ENCODE measurements at regions not wholly inside any gene's neighbourhood (a gene's known extent, or its start where the extent isn't known, plus 50 kb on each side); places are given as distances from the start of the nearest gene placed in this dataset.

- TF ChIP-seq CTCF (IDR thresholded peaks at IDR 0.05; ENCODE audit: low read depth, low read length): no peak
- Histone ChIP-seq H3K4me1 (no peaks in the 10 kb centered on the region), H3K36me3 (no peaks in the 10 kb centered on the region), H3K4me3 (ENCODE audit: low read depth, low read length) (no peak overlapping the region), H3K27me3 (no peaks in the 10 kb centered on the region), H3K9me3 (no peaks in the 10 kb centered on the region)
- DNase-seq: no peak
Observed at GRCh38 chr18:78664848-78665247, 314.8 kb upstream of the SALL3 start.

- Histone ChIP-seq H3K36me3 (no peaks in the 10 kb centered on the region), H3K9me3 (no peaks in the 10 kb centered on the region), H3K27me3 (no peaks in the 10 kb centered on the region), H3K4me3 (ENCODE audit: low read depth, low read length) (no peak overlapping the region), H3K4me1 (no peaks in the 10 kb centered on the region)
- DNase-seq: no peak
- no peak for TF ChIP-seq CTCF (IDR thresholded peaks at IDR 0.05; ENCODE audit: low read depth, low read length)
Observed at GRCh38 chr18:78665644-78666043, 314.0 kb upstream of the SALL3 start.

DNA sequence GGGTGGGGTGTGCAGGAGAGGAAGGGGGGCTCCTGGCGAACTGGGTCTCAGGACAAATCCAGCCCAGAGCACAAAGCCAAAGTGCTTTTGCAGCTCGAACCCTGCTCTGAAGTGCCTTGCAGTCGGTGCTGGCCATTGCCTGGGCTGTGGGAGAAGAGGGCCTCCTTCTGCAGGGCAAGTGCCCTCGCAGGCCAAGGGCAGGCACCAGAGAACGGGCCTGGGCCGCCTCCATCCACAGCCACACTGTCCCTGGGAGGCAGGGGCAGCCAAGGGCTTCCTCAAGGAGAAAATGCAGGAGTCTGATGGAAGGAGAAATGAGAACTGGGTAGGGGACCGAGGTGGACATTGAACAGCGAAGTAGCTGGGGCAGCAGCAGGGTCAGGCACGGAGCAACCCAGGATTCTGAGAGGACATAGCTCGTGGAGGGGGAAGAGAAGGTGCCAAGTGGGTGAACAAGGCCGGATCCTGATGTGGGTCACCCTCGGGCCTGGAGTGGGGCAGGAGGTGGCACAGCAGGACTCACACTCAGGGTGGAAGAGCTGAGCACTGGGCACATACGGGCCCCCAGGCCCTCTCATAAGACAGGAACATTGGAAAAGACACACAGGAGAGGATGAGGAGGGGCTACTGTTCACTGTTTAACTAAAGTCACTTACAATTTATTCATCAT is 312.8 kb upstream of the SALL3 start:
- no peak for DNase-seq
- H3K27me3 ChIP-seq: no peaks in the 10 kb centered on the region
- no peak for TF ChIP-seq CTCF (IDR thresholded peaks at IDR 0.05; ENCODE audit: low read depth, low read length)
- H3K36me3 ChIP-seq: no peaks in the 10 kb centered on the region
- no peaks in the 10 kb centered on the region for H3K9me3 ChIP-seq
- no peaks in the 10 kb centered on the region for H3K4me1 ChIP-seq
- no peak overlapping the region for H3K4me3 ChIP-seq (ENCODE audit: low read depth, low read length)

GRCh38 chr18:78670778-78671391 is 308.7 kb upstream of the SALL3 start:
- no peak for TF ChIP-seq CTCF (IDR thresholded peaks at IDR 0.05; ENCODE audit: low read depth, low read length)
- no peaks in the 10 kb centered on the region for H3K4me1 ChIP-seq
- H3K27me3 ChIP-seq: no peaks in the 10 kb centered on the region
- no peaks in the 10 kb centered on the region for H3K36me3 ChIP-seq
- H3K9me3 ChIP-seq: no peaks in the 10 kb centered on the region
- no peak for DNase-seq
- H3K4me3 ChIP-seq (ENCODE audit: low read depth, low read length): no peak overlapping the region

DNA sequence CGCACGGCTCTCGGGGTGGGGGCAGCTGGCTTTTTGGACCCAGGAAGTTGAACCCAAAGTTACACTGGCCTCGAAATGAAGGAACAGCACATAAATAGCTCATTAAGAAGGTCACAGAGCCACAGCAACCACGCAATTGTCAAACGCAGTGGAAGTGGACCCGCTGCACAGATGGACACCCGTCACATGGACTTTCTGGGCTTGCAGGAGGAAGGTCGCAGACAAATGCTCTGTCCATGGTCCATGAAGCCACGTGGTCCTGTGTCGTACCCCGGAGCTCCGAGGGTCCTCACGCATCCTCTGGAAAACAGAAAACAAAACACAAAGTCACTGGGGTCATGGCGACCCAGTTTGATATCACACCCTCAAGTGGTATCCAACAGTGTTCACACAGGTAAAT is 308.1 kb upstream of the SALL3 start:
- no peaks in the 10 kb centered on the region for H3K9me3 ChIP-seq
- no peaks in the 10 kb centered on the region for H3K36me3 ChIP-seq
- TF ChIP-seq CTCF (IDR thresholded peaks at IDR 0.05; ENCODE audit: low read depth, low read length): no peak
- H3K27me3 ChIP-seq: no peaks in the 10 kb centered on the region
- H3K4me1 ChIP-seq: no peaks in the 10 kb centered on the region
- DNase-seq: no peak
- no peak overlapping the region for H3K4me3 ChIP-seq (ENCODE audit: low read depth, low read length)

GRCh38 chr18:78672862-78673446 is 306.7 kb upstream of the SALL3 start:
- no peaks in the 10 kb centered on the region for H3K27me3 ChIP-seq
- TF ChIP-seq CTCF (IDR thresholded peaks at IDR 0.05; ENCODE audit: low read depth, low read length): no peak

More at GRCh38 chr18:78672862-78673446, 306.7 kb upstream of the SALL3 start:
- no peaks in the 10 kb centered on the region for H3K4me1 ChIP-seq
- H3K4me3 ChIP-seq (ENCODE audit: low read depth, low read length): no peak overlapping the region
- H3K36me3 ChIP-seq: no peaks in the 10 kb centered on the region
- H3K9me3 ChIP-seq: no peaks in the 10 kb centered on the region
- DNase-seq: no peak

Measured in BE2C (cell line).